ENCODE measurements at regions not wholly inside any gene's neighbourhood (a gene's known extent, or its start where the extent isn't known, plus 50 kb on each side); places are given as distances from the start of the nearest gene placed in this dataset.

DNA sequence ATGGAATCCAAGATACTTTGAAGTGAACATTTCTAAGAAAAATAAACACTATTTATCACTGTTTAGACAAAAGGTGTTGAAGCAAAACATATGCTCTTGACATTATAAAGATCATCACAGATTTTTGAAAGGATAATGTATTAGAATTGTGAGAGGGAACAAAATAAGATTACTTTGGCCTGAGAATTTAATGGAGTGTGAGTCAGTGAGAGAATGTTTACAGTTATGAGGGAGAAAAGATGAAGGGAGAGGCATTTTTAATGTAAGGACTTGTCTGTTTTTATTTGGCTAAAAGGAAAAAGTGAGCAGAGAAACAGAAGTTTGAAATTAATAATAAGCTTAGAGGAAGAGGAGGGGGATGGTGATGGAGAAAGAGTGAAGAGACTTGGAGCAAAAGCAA, 1010.1 kb downstream of the EFNA5 start:
- peaks cover 3% of the 10 kb centered on the region for H3K4me1 Mint-ChIP-seq (ENCODE audit: unreplicated experiment)
- no peaks in the 10 kb centered on the region for H3K27me3 Mint-ChIP-seq (ENCODE audit: unreplicated experiment)
- DNase-seq (ENCODE audit: low spot score), result no peak
- H3K27ac Mint-ChIP-seq (ENCODE audit: unreplicated experiment), result no peak overlapping the region
- H3K36me3 Mint-ChIP-seq (ENCODE audit: low read depth, unreplicated experiment), result no peaks in the 10 kb centered on the region
- H3K9me3 Mint-ChIP-seq (ENCODE audit: unreplicated experiment), result no peaks in the 10 kb centered on the region
- H3K4me3 Mint-ChIP-seq (ENCODE audit: unreplicated experiment), result no peak overlapping the region
- TF ChIP-seq, protein P1, sequence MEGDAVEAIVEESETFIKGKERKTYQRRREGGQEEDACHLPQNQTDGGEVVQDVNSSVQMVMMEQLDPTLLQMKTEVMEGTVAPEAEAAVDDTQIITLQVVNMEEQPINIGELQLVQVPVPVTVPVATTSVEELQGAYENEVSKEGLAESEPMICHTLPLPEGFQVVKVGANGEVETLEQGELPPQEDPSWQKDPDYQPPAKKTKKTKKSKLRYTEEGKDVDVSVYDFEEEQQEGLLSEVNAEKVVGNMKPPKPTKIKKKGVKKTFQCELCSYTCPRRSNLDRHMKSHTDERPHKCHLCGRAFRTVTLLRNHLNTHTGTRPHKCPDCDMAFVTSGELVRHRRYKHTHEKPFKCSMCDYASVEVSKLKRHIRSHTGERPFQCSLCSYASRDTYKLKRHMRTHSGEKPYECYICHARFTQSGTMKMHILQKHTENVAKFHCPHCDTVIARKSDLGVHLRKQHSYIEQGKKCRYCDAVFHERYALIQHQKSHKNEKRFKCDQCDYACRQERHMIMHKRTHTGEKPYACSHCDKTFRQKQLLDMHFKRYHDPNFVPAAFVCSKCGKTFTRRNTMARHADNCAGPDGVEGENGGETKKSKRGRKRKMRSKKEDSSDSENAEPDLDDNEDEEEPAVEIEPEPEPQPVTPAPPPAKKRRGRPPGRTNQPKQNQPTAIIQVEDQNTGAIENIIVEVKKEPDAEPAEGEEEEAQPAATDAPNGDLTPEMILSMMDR (IDR thresholded peaks at IDR 0.05; ENCODE audit: unreplicated experiment), result no peak

DNA sequence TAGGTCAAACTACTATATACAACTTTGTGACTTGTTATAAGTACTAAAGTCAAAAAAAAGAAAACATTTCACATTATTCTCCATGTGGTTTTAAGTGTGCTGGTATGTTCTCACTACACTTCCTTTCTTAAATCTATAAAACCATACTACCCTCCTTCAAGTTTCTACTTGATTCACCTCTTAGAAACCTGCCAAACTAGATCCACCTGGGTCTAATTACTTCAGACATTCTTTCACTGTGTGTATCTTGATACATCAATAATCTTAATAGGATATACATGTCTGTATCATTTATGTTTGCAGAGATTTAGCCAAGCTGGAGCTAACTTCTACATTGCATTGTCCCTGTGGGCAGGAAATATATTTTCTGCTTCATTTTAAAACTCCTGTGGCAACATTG, 1012.6 kb downstream of the EFNA5 start:
- H3K36me3 Mint-ChIP-seq (ENCODE audit: low read depth, unreplicated experiment), result peaks cover 4% of the 10 kb centered on the region
- TF ChIP-seq, protein P1 (IDR thresholded peaks at IDR 0.05; ENCODE audit: unreplicated experiment), result no peak
- no peak for DNase-seq (ENCODE audit: low spot score)
- no peak overlapping the region for H3K27ac Mint-ChIP-seq (ENCODE audit: unreplicated experiment)
- no peak overlapping the region for H3K4me3 Mint-ChIP-seq (ENCODE audit: unreplicated experiment)
- no peaks in the 10 kb centered on the region for H3K27me3 Mint-ChIP-seq (ENCODE audit: unreplicated experiment)
- peaks cover 3% of the 10 kb centered on the region for H3K4me1 Mint-ChIP-seq (ENCODE audit: unreplicated experiment)
- peaks cover 6% of the 10 kb centered on the region for H3K9me3 Mint-ChIP-seq (ENCODE audit: unreplicated experiment)

DNA sequence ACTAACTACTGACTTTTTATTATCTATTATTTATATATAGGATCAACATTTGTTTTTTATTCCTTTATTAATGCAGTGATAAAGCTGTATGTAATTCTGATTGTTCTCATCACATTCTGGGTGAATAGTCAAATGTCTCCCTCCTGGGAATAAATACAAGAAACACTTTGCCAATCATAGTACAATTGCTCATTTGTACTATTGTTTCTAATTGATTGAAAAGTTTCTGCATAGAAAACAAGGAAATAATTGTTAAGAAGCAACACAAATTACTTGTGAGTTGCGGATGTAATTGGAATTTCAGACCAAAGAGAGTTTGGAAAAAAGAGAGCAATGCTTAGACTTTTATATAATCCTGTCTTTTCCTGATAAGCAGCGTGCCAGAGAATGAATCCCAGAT, 1013.9 kb downstream of the EFNA5 start:
- H3K27ac Mint-ChIP-seq (ENCODE audit: unreplicated experiment), result no peak overlapping the region
- peaks cover 3% of the 10 kb centered on the region for H3K4me1 Mint-ChIP-seq (ENCODE audit: unreplicated experiment)
- no peak for DNase-seq (ENCODE audit: low spot score)
- peaks cover 14% of the 10 kb centered on the region for H3K9me3 Mint-ChIP-seq (ENCODE audit: unreplicated experiment)
- TF ChIP-seq, protein P1 (IDR thresholded peaks at IDR 0.05; ENCODE audit: unreplicated experiment), result no peak
- H3K4me3 Mint-ChIP-seq (ENCODE audit: unreplicated experiment), result no peak overlapping the region
- peaks cover 4% of the 10 kb centered on the region for H3K36me3 Mint-ChIP-seq (ENCODE audit: low read depth, unreplicated experiment)
- H3K27me3 Mint-ChIP-seq (ENCODE audit: unreplicated experiment), result no peaks in the 10 kb centered on the region

DNA sequence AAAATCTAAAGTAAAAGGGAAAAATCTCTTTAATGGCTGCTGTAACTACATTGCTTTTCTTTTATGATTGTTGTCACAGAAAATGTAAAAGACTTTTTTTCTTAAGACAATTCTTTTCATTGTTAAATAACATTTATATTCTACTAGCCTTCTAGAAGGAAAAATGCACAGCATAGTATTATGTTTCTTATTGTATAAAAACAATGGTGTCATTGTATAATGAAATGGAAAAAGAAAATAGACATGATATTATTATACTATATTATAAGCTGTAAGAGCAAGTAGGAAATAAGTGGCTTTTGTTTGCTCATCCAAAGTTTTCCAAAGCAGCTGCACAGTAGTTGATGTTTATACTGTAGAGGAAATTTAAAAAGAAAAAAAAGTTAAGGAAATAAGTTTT, 1021.7 kb downstream of the EFNA5 start:
- no peaks in the 10 kb centered on the region for H3K27me3 Mint-ChIP-seq (ENCODE audit: unreplicated experiment)
- peaks cover 14% of the 10 kb centered on the region for H3K9me3 Mint-ChIP-seq (ENCODE audit: unreplicated experiment)
- no peak overlapping the region for H3K4me3 Mint-ChIP-seq (ENCODE audit: unreplicated experiment)
- H3K27ac Mint-ChIP-seq (ENCODE audit: unreplicated experiment), result no peak overlapping the region
- TF ChIP-seq, protein P1 (IDR thresholded peaks at IDR 0.05; ENCODE audit: unreplicated experiment), result no peak
- H3K4me1 Mint-ChIP-seq (ENCODE audit: unreplicated experiment), result no peaks in the 10 kb centered on the region
- no peak for DNase-seq (ENCODE audit: low spot score)
- peaks cover 4% of the 10 kb centered on the region for H3K36me3 Mint-ChIP-seq (ENCODE audit: low read depth, unreplicated experiment)

DNA sequence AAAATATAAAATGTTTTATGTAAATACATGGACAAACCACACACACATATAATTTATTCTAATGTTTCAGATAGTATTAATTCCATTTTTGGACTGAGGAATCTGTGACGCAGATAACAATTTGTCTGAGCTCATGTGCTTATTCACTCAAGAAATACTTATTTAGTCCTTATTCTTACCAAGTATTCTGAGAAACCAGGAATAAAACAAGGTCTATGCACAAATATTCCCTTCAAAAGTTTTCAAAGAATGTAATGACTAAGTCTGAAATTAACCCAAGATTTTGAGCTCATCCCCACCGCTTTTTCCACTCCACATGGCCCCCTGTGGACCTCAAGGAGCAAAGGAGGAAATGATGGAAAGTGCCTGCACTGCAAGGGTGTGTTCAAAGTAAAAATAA, 1022.3 kb downstream of the EFNA5 start:
- Mint-ChIP-seq H3K27ac (ENCODE audit: unreplicated experiment) (no peak overlapping the region), H3K4me3 (ENCODE audit: unreplicated experiment) (no peak overlapping the region), H3K36me3 (ENCODE audit: low read depth, unreplicated experiment) (peaks cover 1% of the 10 kb centered on the region), H3K4me1 (ENCODE audit: unreplicated experiment) (no peaks in the 10 kb centered on the region), H3K27me3 (ENCODE audit: unreplicated experiment) (no peaks in the 10 kb centered on the region), H3K9me3 (ENCODE audit: unreplicated experiment) (peaks cover 10% of the 10 kb centered on the region)
- TF ChIP-seq, protein P1 (IDR thresholded peaks at IDR 0.05; ENCODE audit: unreplicated experiment), result no peak
- no peak for DNase-seq (ENCODE audit: low spot score)

Measured in endothelial cell (in vitro differentiated cells).